ENCODE measurements at regions not wholly inside any gene's neighbourhood (a gene's known extent, or its start where the extent isn't known, plus 50 kb on each side); places are given as distances from the start of the nearest gene placed in this dataset.
A peak's percentile ranks its signal among the peaks of the same experiment; 100 is the strongest.

DNA sequence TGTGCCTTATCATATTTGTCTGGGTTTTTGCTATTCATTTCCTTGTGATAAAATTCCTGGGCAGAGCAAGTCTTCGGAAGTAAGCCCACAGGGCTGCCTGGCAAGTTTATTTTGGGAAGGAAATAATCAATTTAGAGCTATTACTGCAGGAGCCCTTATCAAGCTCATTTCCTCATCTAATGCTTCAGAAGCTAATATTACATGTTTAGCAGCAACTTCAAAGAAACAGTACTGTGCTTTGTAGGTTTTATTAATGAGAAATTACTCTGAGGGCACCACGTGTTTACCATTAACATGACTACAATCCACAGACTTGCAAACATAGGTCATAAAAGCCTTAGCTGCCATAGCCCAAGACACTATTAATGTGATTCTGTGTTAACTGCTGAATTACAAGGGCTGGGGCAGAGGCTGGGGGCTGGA is 540.0 kb downstream of the SPRY1 start:
- peak overlapping the region in 1 of 2 donors; percentile 62 for H3K27ac ChIP-seq
- H3K4me3 ChIP-seq, result no peak overlapping the region
- DNase-seq (ENCODE audit: low spot score), result no peak
- TF ChIP-seq, protein P1, sequence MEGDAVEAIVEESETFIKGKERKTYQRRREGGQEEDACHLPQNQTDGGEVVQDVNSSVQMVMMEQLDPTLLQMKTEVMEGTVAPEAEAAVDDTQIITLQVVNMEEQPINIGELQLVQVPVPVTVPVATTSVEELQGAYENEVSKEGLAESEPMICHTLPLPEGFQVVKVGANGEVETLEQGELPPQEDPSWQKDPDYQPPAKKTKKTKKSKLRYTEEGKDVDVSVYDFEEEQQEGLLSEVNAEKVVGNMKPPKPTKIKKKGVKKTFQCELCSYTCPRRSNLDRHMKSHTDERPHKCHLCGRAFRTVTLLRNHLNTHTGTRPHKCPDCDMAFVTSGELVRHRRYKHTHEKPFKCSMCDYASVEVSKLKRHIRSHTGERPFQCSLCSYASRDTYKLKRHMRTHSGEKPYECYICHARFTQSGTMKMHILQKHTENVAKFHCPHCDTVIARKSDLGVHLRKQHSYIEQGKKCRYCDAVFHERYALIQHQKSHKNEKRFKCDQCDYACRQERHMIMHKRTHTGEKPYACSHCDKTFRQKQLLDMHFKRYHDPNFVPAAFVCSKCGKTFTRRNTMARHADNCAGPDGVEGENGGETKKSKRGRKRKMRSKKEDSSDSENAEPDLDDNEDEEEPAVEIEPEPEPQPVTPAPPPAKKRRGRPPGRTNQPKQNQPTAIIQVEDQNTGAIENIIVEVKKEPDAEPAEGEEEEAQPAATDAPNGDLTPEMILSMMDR (IDR thresholded peaks at IDR 0.05), result no peak

DNA sequence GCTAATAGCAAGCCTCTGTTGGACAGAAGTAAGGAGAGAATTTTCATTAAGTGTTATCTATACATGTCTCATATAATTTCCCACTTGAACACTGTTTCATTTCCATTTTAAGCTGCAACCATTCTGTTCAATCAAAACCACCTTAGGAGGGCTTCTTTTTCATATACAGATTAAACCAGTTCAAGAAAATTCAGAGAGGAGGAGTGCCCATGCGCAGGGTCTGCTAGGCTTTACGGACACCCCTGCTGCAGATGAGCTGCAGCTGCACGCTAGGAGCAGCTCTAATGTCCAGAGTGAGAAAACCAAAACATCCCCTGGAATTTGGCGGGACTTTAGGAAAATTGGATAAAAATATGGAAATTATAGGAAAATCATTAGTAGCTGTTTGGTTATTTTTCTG is 541.0 kb downstream of the SPRY1 start:
- TF ChIP-seq, protein P1 (IDR thresholded peaks at IDR 0.05), result no peak
- Histone ChIP-seq H3K4me3 (no peak overlapping the region), H3K27ac (peak overlapping the region in 1 of 2 donors; percentile 10)
- DNase-seq (ENCODE audit: low spot score), result no peak

DNA sequence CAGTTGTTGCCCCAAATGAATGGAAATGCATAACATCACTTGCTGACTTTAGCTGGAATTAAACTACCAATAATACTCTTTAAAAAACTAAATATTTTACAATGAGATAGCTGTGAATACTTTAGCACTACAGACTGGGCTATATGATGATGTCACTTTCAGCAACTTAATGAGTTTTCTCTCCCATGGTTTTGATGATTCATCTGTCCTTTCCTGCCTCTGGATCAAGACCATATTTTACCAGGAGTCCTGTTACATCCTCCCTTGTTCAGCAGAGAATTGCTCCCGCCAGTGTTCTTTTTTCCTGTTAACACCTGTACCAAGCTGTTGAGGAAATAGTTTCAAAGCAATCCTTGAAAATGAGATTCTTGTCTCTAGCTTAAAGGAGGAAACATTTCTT is 543.0 kb downstream of the SPRY1 start:
- TF ChIP-seq, protein P1 (IDR thresholded peaks at IDR 0.05), result no peak
- no peak overlapping the region for H3K4me3 ChIP-seq
- no peak overlapping the region for H3K27ac ChIP-seq
- DNase-seq (ENCODE audit: low spot score), result no peak

DNA sequence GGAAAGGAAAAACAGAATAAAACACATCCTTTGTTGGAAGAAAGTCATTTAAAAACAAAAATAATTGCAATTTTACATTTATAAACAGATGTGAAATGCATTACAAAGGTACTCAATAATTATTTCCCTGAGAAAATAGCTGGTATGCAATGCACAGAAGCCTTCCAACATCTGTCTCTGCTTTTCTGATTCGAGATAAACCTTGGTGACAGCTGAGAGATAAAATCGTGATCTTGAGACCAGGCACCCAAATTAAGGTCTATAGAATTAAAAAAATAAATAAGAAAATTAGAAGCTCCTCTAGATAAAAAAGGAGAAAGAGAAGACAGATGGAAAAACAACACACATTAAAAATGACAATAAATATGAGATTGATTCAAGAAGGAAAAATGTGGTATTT is 544.0 kb downstream of the SPRY1 start:
- Histone ChIP-seq H3K27ac (no peak overlapping the region), H3K4me3 (no peak overlapping the region)
- DNase-seq (ENCODE audit: low spot score), result no peak
- TF ChIP-seq, protein P1 (IDR thresholded peaks at IDR 0.05), result no peak

DNA sequence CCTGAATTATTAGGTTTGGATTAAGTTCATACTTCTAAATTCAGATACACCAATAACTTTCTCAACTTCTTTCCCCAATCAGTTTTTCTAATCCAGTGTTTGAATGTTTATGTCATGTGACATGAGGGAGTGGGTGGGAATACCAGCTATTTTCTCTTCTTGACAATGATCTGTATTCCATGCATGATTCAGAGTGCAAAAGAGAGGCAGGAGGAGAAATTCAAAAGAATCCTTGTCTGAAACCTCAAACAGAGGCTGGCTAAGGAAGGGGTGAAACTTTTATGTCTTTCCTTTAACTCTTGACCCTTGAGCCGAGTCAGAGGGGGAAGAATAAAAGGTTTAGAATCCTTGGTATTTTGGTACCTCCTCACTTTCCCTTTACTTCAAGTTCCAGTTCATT is 544.7 kb downstream of the SPRY1 start:
- no peak for DNase-seq (ENCODE audit: low spot score)
- H3K27ac ChIP-seq, result no peak overlapping the region
- no peak overlapping the region for H3K4me3 ChIP-seq
- TF ChIP-seq, protein P1 (IDR thresholded peaks at IDR 0.05), result no peak

DNA sequence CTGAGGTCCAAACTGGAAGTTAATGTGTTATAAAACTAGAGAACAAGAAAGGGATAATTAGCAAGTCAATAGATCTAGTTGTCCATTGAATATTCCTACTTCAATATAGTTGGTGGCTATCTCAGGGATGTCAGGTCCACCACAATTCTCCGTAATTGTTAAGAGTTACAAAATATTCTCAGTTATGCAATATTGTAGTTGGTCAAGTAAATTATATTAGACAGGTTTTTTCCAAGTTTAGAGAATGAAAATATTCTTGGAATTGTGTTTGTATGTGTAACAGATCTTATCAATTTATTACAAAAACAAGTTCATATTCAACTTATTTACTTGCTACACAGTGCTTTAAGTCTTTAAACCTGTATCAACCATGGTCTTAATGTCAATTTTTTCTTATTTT is 547.4 kb downstream of the SPRY1 start:
- H3K27ac ChIP-seq, result no peak overlapping the region
- DNase-seq (ENCODE audit: low spot score), result no peak
- H3K4me3 ChIP-seq, result no peak overlapping the region
- TF ChIP-seq, protein P1 (IDR thresholded peaks at IDR 0.05), result no peak

DNA sequence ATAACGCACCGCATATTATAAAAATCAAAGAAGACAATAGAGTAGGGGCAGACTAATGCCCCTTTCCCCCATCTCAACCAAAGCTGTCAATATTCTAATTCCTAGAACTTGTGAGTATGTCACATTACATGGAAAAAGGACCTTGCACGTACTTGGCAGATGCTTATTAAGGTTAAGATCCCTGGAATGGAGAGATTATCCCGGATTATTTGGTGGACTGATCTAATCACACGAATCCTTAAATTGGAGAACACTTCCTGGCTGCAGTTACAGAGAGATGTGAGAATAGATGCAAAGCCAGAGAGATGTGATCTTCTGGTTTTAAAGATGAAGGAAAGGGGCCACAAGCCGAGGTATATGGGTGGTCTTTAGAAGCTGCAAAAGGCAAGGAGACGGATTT is 548.7 kb downstream of the SPRY1 start:
- Histone ChIP-seq H3K4me3 (no peak overlapping the region), H3K27ac (no peak overlapping the region)
- TF ChIP-seq, protein P1 (IDR thresholded peaks at IDR 0.05), result no peak
- DNase-seq (ENCODE audit: low spot score), result no peak

Data from coronary artery (tissue), 2 donors.